OCI-LY7 (cell line): ENCODE measurements at regions not wholly inside any gene's neighbourhood (a gene's known extent, or its start where the extent isn't known, plus 50 kb on each side); places are given as distances from the start of the nearest gene placed in this dataset.

Source experiments
- CTCF ChIP-seq: fragments of 200-600 bp; sonication (generic); conservative IDR thresholded peaks from 2 replicates; pipeline ENCODE4 v1.5.1; 2014; ENCODE audit warnings: mild to moderate bottlenecking, antibody characterized with exemption, low read length, moderate library complexity, mixed read lengths
- EZH2phosphoT487 ChIP-seq: fragments of 200-600 bp; sonication (generic); IDR thresholded peaks from 2 replicates; pipeline ENCODE4 v1.6.1; 2018; ENCODE audit warnings: low read depth, borderline replicate concordance, mild to moderate bottlenecking, mixed run types, antibody characterized with exemption, low read length, moderate library complexity, mixed read lengths

DNA sequence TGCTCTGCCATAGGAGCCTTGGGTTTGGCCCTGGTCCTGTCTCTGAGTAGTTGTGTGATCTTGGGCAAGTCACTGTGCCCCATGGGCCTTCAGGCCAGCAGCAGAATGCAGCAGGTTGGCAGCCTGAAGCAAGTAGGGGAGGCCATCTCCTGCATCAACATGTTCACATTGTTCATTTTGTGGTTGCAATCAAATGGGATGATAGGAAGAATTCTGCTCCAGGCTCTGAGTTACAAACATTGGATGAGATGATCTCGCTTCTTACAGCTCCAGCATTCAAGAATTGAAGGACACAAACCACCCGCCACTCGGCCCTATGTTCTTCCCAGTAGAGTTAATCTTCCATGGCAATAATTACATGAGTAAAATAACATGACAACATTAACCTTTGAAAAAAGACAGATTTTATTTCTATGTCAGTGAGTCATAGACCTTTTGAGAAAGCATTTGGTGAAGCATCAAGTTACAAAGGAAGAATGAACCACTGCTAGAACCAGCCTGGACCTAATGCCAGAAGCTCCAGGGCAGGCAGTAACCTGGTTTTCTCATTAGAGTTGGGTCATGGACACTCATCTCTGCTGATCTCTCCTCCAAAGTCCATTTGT lies 308.3 kb upstream of the NCAM1 start:
- TF ChIP-seq CTCF: no peak
- no peak for TF ChIP-seq EZH2phosphoT487
